ENCODE measurements at regions not wholly inside any gene's neighbourhood (a gene's known extent, or its start where the extent isn't known, plus 50 kb on each side); places are given as distances from the start of the nearest gene placed in this dataset.

DNA sequence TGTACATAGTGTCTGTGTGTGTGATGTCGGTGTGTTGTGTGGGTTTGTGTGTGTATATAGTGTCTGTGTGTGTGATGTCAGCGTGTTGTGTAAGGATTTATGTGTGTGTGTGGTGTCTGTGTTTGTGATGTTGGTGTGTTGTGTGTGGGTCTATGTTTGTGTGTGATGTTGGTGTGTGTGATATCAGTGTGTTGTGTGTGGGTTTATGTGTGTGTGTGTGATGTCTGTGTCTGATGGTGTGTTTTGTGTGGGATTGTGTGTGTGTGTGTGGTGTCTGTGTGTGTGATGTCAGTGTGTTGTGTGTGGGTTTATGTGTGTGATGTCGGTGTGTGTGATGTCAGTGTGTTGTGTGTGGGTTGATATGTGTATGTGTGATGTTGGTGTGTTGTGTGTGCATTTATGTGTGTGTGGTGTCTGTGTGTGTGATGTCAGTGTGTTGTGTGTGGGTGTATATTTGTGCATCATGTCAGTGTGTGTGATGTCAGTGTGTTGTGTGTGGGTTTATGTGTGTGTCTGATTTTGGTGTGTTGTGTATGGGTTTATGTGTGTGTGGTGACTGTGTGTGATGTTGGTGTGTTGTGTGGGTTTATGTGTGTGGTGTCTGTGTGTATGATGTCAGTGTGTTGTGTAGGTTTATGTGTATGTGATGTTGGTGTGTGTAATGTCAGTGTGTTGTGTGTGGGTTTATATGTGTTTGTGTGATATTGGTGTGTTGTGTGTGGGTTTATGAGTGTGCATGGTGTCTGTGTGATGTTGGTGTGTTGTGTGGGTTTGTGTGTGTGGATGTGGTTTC, 102.4 kb upstream of the CD93 start:
- Histone ChIP-seq H3K79me2 (ENCODE audit: control insufficient read depth, insufficient read depth, low read length) (no peaks in the 10 kb centered on the region), H3K9me3 (replicated peaks; ENCODE audit: control insufficient read depth, insufficient read depth, low read depth, low read length) (no peaks in the 10 kb centered on the region), H3K27me3 (ENCODE audit: control insufficient read depth in 2 of 2, insufficient read depth in 2 of 2, low read length in 2 of 2) (no peaks in the 10 kb centered on the region), H3K27ac (ENCODE audit: extremely low read depth, low read depth, low read length) (no peak overlapping the region; the same call in 2 of the 3 replicates), H4K20me1 (replicated peaks; ENCODE audit: control insufficient read depth, insufficient read depth, low read length) (no peaks in the 10 kb centered on the region), H3K36me3 (ENCODE audit: control insufficient read depth, insufficient read depth, low read length) (no peaks in the 10 kb centered on the region), H3K4me2 (ENCODE audit: insufficient read depth, low read length) (no peak overlapping the region), H3K4me1 (replicated peaks in 1 of 2; ENCODE audit: control insufficient read depth in 2 of 2, insufficient read depth in 2 of 2, low read length in 2 of 2) (no peaks in the 10 kb centered on the region; a peak in 3 of 5 replicates), H3K4me3 (no peak overlapping the region), H3K9me1 (ENCODE audit: control insufficient read depth, insufficient read depth, low read length) (no peaks in the 10 kb centered on the region), H3K9ac (ENCODE audit: insufficient read depth in 1 of 2, low read depth in 2 of 2, low read length in 2 of 2) (no peak overlapping the region), H2AFZ (ENCODE audit: low read depth, low read length) (no peak overlapping the region)
- in situ Hi-C loops (cut with MboI) (no loop called here), intact Hi-C loops (cut with micrococcal nuclease) (no loop called here)
- no peak for DNase-seq (ENCODE audit: extremely low read depth in 1 of 4, low spot score in 3 of 4)
- peak; percentile 81 for FAIRE-seq
- ChIA-PET POLR2A (interaction anchor here (0.6 kb wide), 1 partner anchor 9 kb away, joined by 3 read pairs; no protein-coding TSS in a partner anchor), CTCF (ENCODE audit: low intra/inter-chr PET ratio) (no interaction called here)
- BruUV-seq (replicated peaks): no TSS peak
- no peak for ATAC-seq
- 59% methylated on average over 2 of the region's 3 CpGs for WGBS (ENCODE audit: insufficient coverage, low coverage, missing lambda C conversion rate)
- TF ChIP-seq CXXC5 (CRISPR knock-in tag; IDR thresholded peaks at IDR 0.05) (no peak), SPI1 (IDR thresholded peaks at IDR 0.05; ENCODE audit: borderline replicate concordance, low read depth, low read length) (no peak), THRAP3 (IDR thresholded peaks at IDR 0.05; ENCODE audit: borderline replicate concordance) (no peak), RHOXF2B (CRISPR knock-in tag; conservative IDR thresholded peaks at IDR 0.05) (no peak), ATF1 (CRISPR knock-in tag; IDR thresholded peaks at IDR 0.05) (no peak), ATF1 (tag; IDR thresholded peaks at IDR 0.05) (no peak), C11orf30 (IDR thresholded peaks at IDR 0.05; ENCODE audit: low read depth) (no peak), VEZF1 (CRISPR knock-in tag; IDR thresholded peaks at IDR 0.05) (no peak), GABPB2 (CRISPR knock-in tag; conservative IDR thresholded peaks at IDR 0.05) (no peak), ADNP (tag; IDR thresholded peaks at IDR 0.05) (0 out of 2 replicates have a peak, but pooled peaks have one; percentile 26), ZNF696 (CRISPR knock-in tag; conservative IDR thresholded peaks at IDR 0.05) (no peak), NFE2L1 (tag; IDR thresholded peaks at IDR 0.05; ENCODE audit: borderline replicate concordance, low read depth) (no peak), TFAM (CRISPR knock-in tag; conservative IDR thresholded peaks at IDR 0.05) (no peak), HDAC2 (IDR thresholded peaks at IDR 0.05) (no peak), TRIM24 (IDR thresholded peaks at IDR 0.05) (0 out of 4 replicates have a peak, but pooled peaks of 1 of the 2 experiments have one; percentile 10)
- TF ChIP-seq, protein P1, sequence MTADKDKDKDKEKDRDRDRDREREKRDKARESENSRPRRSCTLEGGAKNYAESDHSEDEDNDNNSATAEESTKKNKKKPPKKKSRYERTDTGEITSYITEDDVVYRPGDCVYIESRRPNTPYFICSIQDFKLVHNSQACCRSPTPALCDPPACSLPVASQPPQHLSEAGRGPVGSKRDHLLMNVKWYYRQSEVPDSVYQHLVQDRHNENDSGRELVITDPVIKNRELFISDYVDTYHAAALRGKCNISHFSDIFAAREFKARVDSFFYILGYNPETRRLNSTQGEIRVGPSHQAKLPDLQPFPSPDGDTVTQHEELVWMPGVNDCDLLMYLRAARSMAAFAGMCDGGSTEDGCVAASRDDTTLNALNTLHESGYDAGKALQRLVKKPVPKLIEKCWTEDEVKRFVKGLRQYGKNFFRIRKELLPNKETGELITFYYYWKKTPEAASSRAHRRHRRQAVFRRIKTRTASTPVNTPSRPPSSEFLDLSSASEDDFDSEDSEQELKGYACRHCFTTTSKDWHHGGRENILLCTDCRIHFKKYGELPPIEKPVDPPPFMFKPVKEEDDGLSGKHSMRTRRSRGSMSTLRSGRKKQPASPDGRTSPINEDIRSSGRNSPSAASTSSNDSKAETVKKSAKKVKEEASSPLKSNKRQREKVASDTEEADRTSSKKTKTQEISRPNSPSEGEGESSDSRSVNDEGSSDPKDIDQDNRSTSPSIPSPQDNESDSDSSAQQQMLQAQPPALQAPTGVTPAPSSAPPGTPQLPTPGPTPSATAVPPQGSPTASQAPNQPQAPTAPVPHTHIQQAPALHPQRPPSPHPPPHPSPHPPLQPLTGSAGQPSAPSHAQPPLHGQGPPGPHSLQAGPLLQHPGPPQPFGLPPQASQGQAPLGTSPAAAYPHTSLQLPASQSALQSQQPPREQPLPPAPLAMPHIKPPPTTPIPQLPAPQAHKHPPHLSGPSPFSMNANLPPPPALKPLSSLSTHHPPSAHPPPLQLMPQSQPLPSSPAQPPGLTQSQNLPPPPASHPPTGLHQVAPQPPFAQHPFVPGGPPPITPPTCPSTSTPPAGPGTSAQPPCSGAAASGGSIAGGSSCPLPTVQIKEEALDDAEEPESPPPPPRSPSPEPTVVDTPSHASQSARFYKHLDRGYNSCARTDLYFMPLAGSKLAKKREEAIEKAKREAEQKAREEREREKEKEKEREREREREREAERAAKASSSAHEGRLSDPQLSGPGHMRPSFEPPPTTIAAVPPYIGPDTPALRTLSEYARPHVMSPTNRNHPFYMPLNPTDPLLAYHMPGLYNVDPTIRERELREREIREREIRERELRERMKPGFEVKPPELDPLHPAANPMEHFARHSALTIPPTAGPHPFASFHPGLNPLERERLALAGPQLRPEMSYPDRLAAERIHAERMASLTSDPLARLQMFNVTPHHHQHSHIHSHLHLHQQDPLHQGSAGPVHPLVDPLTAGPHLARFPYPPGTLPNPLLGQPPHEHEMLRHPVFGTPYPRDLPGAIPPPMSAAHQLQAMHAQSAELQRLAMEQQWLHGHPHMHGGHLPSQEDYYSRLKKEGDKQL (CRISPR knock-in tag; IDR thresholded peaks at IDR 0.05; ENCODE audit: borderline replicate concordance): no peak
- TF ChIP-seq, protein P2, sequence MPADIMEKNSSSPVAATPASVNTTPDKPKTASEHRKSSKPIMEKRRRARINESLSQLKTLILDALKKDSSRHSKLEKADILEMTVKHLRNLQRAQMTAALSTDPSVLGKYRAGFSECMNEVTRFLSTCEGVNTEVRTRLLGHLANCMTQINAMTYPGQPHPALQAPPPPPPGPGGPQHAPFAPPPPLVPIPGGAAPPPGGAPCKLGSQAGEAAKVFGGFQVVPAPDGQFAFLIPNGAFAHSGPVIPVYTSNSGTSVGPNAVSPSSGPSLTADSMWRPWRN (IDR thresholded peaks at IDR 0.05; ENCODE audit: low read depth): no peak
